ENCODE measurements at regions not wholly inside any gene's neighbourhood (a gene's known extent, or its start where the extent isn't known, plus 50 kb on each side); places are given as distances from the start of the nearest gene placed in this dataset.

DNA sequence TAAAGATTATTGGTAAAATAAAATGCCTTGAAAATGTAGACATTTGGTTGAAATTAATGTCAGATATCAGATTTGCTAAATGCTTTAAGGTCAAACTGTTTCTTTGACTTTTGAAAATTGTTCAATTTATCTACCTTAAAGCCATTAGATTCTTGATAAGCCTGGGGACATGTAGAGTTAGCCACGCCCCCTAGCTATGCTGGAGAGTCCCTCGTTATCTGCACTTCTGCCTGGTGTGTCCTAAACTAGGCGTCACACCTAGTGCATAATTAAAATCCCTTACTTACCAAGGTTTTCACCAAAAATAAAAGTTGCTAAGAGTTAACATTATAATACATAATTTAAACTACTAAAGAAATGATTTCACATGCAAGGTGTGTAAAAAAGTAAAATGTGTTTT is 79.5 kb downstream of the EGLN3 start:
- H3K4me1 ChIP-seq (ENCODE audit: control insufficient read depth, insufficient read depth, low read length), result no peaks in the 10 kb centered on the region
- TF ChIP-seq ATF7 (IDR thresholded peaks at IDR 0.05; ENCODE audit: low read depth) (no peak), TCF12 (IDR thresholded peaks at IDR 0.05; ENCODE audit: low read depth, low read length) (no peak)
- TF ChIP-seq, protein P1, sequence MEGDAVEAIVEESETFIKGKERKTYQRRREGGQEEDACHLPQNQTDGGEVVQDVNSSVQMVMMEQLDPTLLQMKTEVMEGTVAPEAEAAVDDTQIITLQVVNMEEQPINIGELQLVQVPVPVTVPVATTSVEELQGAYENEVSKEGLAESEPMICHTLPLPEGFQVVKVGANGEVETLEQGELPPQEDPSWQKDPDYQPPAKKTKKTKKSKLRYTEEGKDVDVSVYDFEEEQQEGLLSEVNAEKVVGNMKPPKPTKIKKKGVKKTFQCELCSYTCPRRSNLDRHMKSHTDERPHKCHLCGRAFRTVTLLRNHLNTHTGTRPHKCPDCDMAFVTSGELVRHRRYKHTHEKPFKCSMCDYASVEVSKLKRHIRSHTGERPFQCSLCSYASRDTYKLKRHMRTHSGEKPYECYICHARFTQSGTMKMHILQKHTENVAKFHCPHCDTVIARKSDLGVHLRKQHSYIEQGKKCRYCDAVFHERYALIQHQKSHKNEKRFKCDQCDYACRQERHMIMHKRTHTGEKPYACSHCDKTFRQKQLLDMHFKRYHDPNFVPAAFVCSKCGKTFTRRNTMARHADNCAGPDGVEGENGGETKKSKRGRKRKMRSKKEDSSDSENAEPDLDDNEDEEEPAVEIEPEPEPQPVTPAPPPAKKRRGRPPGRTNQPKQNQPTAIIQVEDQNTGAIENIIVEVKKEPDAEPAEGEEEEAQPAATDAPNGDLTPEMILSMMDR (IDR thresholded peaks at IDR 0.05 in 2 of 3, conservative IDR thresholded peaks at IDR 0.05 in 1 of 3; ENCODE audit: control insufficient read depth in 2 of 3, extremely low read depth in 1 of 3, insufficient read depth in 1 of 3, low read depth in 3 of 3, low read length in 3 of 3), result no peak
- 0% methylated on average over 3 of the region's 3 CpGs for WGBS (ENCODE audit: insufficient coverage, insufficient replicate concordance, low lambda C conversion rate, missing lambda C conversion rate)
- DNase-seq (ENCODE audit: low read depth, low spot score) (no peak), FAIRE-seq (no peak), ATAC-seq (no peak)
- CTCF ChIA-PET, result interaction anchor here (1.7 to 2.5 kb wide), 3 partner anchors 13 to 31 kb away, joined by 6 to 10 read pairs (median 7); no protein-coding TSS in a partner anchor
- no TSS peak for BruUV-seq (replicated peaks)
- H3K4me2 ChIP-seq (ENCODE audit: control insufficient read depth, insufficient read depth), result no peak overlapping the region
- H3K9me3 ChIP-seq (replicated peaks; ENCODE audit: control insufficient read depth, insufficient read depth, low read length), result no peaks in the 10 kb centered on the region; the same call in 2 of the 3 replicates
- no peak overlapping the region for H3K4me3 ChIP-seq
- in situ Hi-C loops (cut with MboI) (no loop called here), intact Hi-C loops (cut with micrococcal nuclease; ENCODE audit: unreplicated experiment) (no loop called here)
- POLR2A ChIA-PET, result no interaction called here
- no peaks in the 10 kb centered on the region for H3K27me3 ChIP-seq (replicated peaks in 1 of 2; ENCODE audit: control insufficient read depth in 2 of 2, insufficient read depth in 2 of 2, low read length in 1 of 2)
- no peaks in the 10 kb centered on the region for H4K20me1 ChIP-seq (ENCODE audit: control insufficient read depth, insufficient read depth)
- RAD21 ChIA-PET (ENCODE audit: unreplicated experiment), result no interaction called here
- H3K9ac ChIP-seq (ENCODE audit: control insufficient read depth, insufficient read depth, low read length), result no peak overlapping the region
- no peak overlapping the region for H3K27ac ChIP-seq (ENCODE audit: control insufficient read depth, insufficient read depth)
- H3K79me2 ChIP-seq (ENCODE audit: control insufficient read depth, insufficient read depth, low read length), result no peaks in the 10 kb centered on the region
- H3K36me3 ChIP-seq (ENCODE audit: control insufficient read depth in 2 of 2, insufficient read depth in 2 of 2, low read length in 1 of 2), result no peaks in the 10 kb centered on the region
- no peak overlapping the region for H2AFZ ChIP-seq (ENCODE audit: control insufficient read depth, low read depth, low read length)
- SMC1A ChIA-PET (ENCODE audit: uncharacterized antibody, unreplicated experiment), result interaction anchor here (0.9 to 2.9 kb wide), 3 partner anchors 9 to 148 kb away, joined by 3 to 9 read pairs (median 6); no protein-coding TSS in a partner anchor

DNA sequence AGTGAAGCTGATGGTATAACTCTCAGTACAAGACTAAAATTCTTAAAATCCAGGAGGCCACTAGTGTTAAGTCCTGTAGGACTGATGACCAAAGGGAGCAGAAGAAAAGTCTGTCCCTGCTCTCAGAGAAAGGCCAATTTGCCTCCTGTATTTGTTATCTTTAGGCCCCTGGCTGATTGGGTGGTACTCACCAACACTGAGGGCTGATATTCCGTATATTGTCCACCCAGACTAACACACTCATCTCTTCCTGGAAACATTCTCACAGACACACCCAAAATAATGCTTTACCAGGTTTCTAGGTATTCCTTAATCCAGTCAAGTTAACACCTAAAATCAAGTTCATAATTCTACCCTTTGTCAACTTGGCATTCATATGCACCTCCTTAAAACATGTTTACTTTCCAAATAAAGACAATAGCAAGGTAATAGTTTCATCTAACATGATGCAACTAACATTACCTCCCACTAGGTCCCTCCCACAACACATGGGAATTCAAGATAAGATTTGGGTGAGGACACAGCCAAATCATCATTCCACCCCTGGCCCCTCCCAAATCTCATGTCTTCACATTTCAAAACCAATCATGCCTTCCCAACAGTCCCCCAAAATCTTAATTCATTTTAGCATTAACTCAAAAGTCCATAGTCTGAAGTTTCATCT is 84.3 kb downstream of the EGLN3 start:
- Histone ChIP-seq H3K4me3 (no peak overlapping the region), H3K9ac (ENCODE audit: control insufficient read depth, insufficient read depth, low read length) (no peak overlapping the region), H3K9me3 (replicated peaks; ENCODE audit: control insufficient read depth, insufficient read depth, low read length) (no peaks in the 10 kb centered on the region; the same call in 2 of the 3 replicates), H3K27ac (ENCODE audit: control insufficient read depth, insufficient read depth) (no peak overlapping the region), H4K20me1 (ENCODE audit: control insufficient read depth, insufficient read depth) (no peaks in the 10 kb centered on the region), H2AFZ (ENCODE audit: control insufficient read depth, low read depth, low read length) (no peak overlapping the region), H3K27me3 (replicated peaks in 1 of 2; ENCODE audit: control insufficient read depth in 2 of 2, insufficient read depth in 2 of 2, low read length in 1 of 2) (no peaks in the 10 kb centered on the region), H3K36me3 (ENCODE audit: control insufficient read depth in 2 of 2, insufficient read depth in 2 of 2, low read length in 1 of 2) (no peaks in the 10 kb centered on the region), H3K4me2 (ENCODE audit: control insufficient read depth, insufficient read depth) (no peak overlapping the region), H3K79me2 (ENCODE audit: control insufficient read depth, insufficient read depth, low read length) (no peaks in the 10 kb centered on the region), H3K4me1 (ENCODE audit: control insufficient read depth, insufficient read depth, low read length) (no peaks in the 10 kb centered on the region)
- BruUV-seq (replicated peaks), result no TSS peak
- ATAC-seq, result no peak
- CTCF ChIA-PET, result no interaction called here
- in situ Hi-C loops (cut with MboI), result no loop called here
- FAIRE-seq, result no peak
- POLR2A ChIA-PET, result no interaction called here
- SMC1A ChIA-PET (ENCODE audit: uncharacterized antibody, unreplicated experiment), result interaction anchor here (0.6 to 1.1 kb wide), 5 partner anchors 14 to 315 kb away, joined by 3 read pairs; no protein-coding TSS in a partner anchor
- TF ChIP-seq SREBF2 (IDR thresholded peaks at IDR 0.05; ENCODE audit: low read length) (no peak), SP1 (IDR thresholded peaks at IDR 0.05; ENCODE audit: low read depth, low read length) (no peak)
- TF ChIP-seq, protein P2, sequence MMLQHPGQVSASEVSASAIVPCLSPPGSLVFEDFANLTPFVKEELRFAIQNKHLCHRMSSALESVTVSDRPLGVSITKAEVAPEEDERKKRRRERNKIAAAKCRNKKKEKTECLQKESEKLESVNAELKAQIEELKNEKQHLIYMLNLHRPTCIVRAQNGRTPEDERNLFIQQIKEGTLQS (IDR thresholded peaks at IDR 0.05; ENCODE audit: borderline replicate concordance, extremely low read depth, low read depth, low read length), result no peak
- intact Hi-C loops (cut with micrococcal nuclease; ENCODE audit: unreplicated experiment), result no loop called here
- RAD21 ChIA-PET (ENCODE audit: unreplicated experiment), result no interaction called here
- no peak for DNase-seq (ENCODE audit: low read depth, low spot score)
- 0% methylated on average over 1 of the region's 1 CpG for WGBS (ENCODE audit: insufficient coverage, insufficient replicate concordance, low lambda C conversion rate, missing lambda C conversion rate)

Measured in GM12878 (cell line).